NCI-H524 (cell line): ENCODE measurements at regions not wholly inside any gene's neighbourhood (a gene's known extent, or its start where the extent isn't known, plus 50 kb on each side); places are given as distances from the start of the nearest gene placed in this dataset.
A peak's percentile ranks its signal among the peaks of the same experiment; 100 is the strongest.
"Not testable (repeated sequence)": the region's sequence is repeated elsewhere in the genome, so short reads cannot be mapped to it uniquely, and the experiment has no call there.

Experiments
- DNase-seq, 2 experiments: peaks; one replicate each; lab custom pipeline; 2025; lab: John Stamatoyannopoulos, UW

GRCh38 chr18:28786926-28787325 lies 610.0 kb upstream of the CDH2 start:
- DNase-seq, result no peak

- DNase-seq, result no peak
Observed at GRCh38 chr18:28781616-28782362, 604.9 kb upstream of the CDH2 start.

- peak; percentile 36 to 64 for DNase-seq
Observed at GRCh38 chr18:28778706-28779105, 601.8 kb upstream of the CDH2 start.

GRCh38 chr18:28777756-28778155 lies 600.8 kb upstream of the CDH2 start:
- DNase-seq, result no peak

GRCh38 chr18:28771849-28772248 lies 594.9 kb upstream of the CDH2 start:
- DNase-seq, result no peak

- no peak for DNase-seq
Observed at GRCh38 chr18:28768791-28769768, 592.1 kb upstream of the CDH2 start.

- no peak for DNase-seq
Observed at GRCh38 chr18:28767727-28768211, 590.8 kb upstream of the CDH2 start.

GRCh38 chr18:28767201-28767600 lies 590.3 kb upstream of the CDH2 start:
- DNase-seq, result no peak

GRCh38 chr18:28766721-28767120 lies 589.8 kb upstream of the CDH2 start:
- DNase-seq, result no peak

- DNase-seq, result no peak
Observed at GRCh38 chr18:28766027-28766426, 589.1 kb upstream of the CDH2 start.

GRCh38 chr18:28760299-28760698 lies 583.4 kb upstream of the CDH2 start:
- no peak for DNase-seq

GRCh38 chr18:28757466-28758008 lies 580.6 kb upstream of the CDH2 start:
- DNase-seq, result no peak

GRCh38 chr18:28743115-28743514 lies 566.2 kb upstream of the CDH2 start:
- no peak for DNase-seq

GRCh38 chr18:28740575-28740974 lies 563.6 kb upstream of the CDH2 start:
- DNase-seq, result no peak

GRCh38 chr18:28736951-28737350 lies 560.0 kb upstream of the CDH2 start:
- DNase-seq, result no peak

- DNase-seq, result no peak
Observed at GRCh38 chr18:28736223-28736622, 559.3 kb upstream of the CDH2 start.

- DNase-seq, result no peak
Observed at GRCh38 chr18:28735731-28736130, 558.8 kb upstream of the CDH2 start.

- no peak for DNase-seq
Observed at GRCh38 chr18:28729321-28729720, 552.4 kb upstream of the CDH2 start.

GRCh38 chr18:28728891-28729290 lies 552.0 kb upstream of the CDH2 start:
- DNase-seq, result no peak

- not testable (repeated sequence) for DNase-seq
Observed at GRCh38 chr18:28727189-28727588, 550.3 kb upstream of the CDH2 start.

GRCh38 chr18:28725876-28726275 lies 548.9 kb upstream of the CDH2 start:
- no peak for DNase-seq

GRCh38 chr18:28723506-28723905 lies 546.6 kb upstream of the CDH2 start:
- no peak for DNase-seq

- DNase-seq, result no peak
Observed at GRCh38 chr18:28718696-28719095, 541.8 kb upstream of the CDH2 start.
